ENCODE measurements at regions not wholly inside any gene's neighbourhood (a gene's known extent, or its start where the extent isn't known, plus 50 kb on each side); places are given as distances from the start of the nearest gene placed in this dataset.

DNA sequence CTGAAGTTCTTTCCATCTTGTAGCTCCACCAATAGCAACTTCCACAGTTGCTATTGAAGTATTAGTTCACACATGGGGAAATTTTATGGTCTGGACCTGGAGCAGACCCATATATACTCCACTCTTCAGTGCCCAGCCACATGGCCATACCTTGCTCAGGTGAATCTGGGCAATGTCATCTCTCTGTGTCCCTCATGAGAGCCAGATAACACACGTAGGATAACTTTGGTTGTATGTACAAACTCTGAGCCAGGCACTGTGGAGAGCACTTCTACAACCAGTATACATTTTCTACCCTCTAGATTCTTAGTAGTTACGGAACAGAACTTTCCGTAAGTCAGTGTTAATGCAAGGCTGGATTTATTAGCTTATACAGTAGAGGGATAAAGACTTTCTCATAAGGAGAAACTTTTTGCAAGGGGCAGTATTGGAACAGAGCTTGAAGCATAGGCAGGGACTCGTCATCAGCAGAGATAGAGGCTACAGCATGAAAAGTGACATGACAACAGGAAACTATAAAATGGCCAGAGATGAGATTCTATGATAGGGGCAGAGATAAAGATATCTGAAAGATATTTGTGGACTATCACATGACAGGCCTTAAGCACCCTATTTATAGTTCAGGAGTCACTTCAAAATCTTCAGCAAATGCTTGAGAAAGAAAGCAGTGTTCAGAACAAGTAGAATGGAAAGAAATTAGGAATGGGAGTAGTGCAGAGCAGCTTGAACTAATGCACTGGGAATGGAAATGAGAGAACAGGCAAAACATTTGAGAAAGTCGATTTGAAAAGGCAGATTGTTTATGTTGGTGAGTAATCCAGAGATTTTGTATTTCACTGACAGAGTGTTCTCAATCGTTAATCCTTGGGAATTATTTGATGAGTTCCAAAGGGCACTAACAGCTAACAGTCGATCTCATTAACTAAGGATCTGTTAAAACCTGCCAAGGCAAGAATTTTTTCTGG, 481.8 kb downstream of the USP25 start:
- TF ChIP-seq EZH2 (IDR thresholded peaks at IDR 0.05; ENCODE audit: insufficient read depth, poor library complexity, severe bottlenecking) (no peak), EZH2phosphoT487 (IDR thresholded peaks at IDR 0.05; ENCODE audit: insufficient read depth, low read depth) (no peak)

All from GM23248 (cell line).